Stimulated activated CD4-positive, alpha-beta T cell treated with anti-CD3 and anti-CD28 coated beads, TNF-alpha, amount 100 ng/mL, for 24 hours (primary cell): ENCODE measurements at regions not wholly inside any gene's neighbourhood (a gene's known extent, or its start where the extent isn't known, plus 50 kb on each side); places are given as distances from the start of the nearest gene placed in this dataset.

ENCODE experiments used
- DNase-seq, 3 experiments: peaks; one replicate each; pipeline ENCODE4 v3.0.0-alpha.2; 2020; ENCODE audit warnings: low read depth in 3 of 3

DNA sequence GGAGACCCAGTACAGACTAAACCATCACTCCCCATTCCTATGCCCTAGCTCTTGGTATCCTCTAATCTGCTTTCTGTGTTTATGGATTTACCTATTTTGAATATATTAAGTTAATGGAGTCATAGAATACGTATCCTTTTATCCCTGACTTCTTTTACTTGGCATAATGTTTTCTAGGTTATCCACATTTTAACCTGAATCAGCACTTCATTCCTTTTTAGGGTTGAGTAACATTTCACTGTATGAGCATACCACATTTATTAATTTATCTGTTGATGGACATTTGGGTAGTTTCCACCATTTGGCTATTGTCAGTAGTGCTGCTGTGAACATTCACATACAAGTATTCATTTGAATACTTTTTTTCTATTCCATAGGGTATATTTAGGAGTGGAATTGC is 157.3 kb upstream of the CTNNA2 start:
- no peak for DNase-seq

- no peak for DNase-seq
These were observed 167.9 kb upstream of the REG3A start for GRCh38 chr2:79327460-79327859.

DNA sequence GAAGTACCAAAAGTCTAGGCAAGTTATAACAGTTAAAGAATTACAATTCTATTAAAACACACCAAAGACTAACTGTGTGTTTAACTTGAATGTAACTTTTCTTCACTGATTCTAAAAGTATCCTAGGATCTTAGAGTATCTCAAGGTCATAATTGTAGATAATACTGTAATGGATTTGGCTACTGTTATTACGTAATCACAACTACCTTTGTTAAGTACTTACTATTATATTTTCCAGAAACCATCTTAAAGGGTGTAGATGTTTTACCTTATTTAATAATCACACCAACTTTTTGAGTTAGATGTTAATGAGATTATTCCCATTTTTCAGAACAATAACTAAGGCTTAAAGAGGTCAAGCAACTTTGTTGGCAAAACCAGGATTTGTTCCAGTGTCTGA is 161.3 kb upstream of the REG3A start:
- no peak for DNase-seq

GRCh38 chr2:79294994-79295393 is 135.4 kb upstream of the REG3A start:
- no peak for DNase-seq

DNA sequence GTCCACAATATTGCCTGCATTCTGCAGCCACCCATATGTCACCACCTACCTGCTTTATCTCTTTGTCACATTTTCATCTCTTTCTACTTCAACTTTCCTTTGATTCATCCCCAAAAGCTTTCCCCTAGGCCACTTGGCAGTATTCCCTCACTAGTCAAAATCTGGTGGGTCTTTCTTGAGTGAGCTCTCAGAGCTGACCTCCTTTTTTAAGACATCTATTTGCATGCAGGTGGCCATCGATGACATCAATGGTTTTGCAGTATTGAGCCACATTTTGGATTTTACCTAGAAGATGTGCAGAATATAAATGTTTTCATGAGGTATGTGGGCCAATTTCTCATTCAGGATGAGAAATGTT is 133.4 kb upstream of the REG3A start:
- no peak for DNase-seq

GRCh38 chr2:79292239-79292957 is 132.8 kb upstream of the REG3A start:
- DNase-seq: no peak

- no peak for DNase-seq
These were observed 116.3 kb upstream of the REG3A start for GRCh38 chr2:79275863-79276262.

GRCh38 chr2:79275197-79275596 is 115.6 kb upstream of the REG3A start:
- DNase-seq: no peak

DNA sequence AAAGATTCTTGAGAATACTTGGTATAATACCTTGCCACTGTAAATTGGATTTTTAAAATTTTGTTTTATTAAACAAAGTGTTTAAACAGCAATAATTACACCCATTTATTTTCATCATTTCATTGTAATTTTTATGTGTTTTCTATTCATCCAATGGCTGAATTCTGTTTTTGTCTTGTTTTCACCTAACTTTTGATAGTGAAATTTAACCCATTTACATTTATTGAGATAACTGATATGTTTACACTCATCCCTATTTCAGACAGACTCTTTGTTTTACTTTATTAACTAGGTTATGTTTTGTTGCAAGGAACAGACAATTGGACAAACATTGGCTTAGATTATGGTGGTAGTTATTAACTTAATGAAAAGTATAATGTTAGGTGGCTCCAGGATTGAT is 113.1 kb upstream of the REG3A start:
- DNase-seq: no peak

DNA sequence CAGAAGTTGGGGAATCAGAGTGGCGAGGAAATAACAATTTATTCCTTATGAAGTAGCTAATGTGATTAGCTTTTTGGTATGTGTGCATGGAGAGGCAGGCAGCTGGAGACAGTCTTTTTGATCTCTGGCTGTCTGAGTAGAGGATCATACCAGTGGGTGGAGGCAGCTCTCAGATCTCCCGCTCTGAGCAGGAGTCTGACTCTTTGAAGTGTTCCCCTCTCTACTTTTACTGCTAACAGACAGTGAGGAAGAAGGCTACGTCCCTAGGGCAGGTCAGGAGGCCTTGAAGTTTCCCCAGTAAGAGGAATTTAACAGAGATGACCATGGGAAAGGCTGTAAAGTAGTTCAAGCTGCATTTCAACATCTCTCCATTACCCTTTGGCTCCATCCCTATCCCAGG is 111.9 kb upstream of the REG3A start:
- DNase-seq: no peak

GRCh38 chr2:79260848-79261247 is 101.3 kb upstream of the REG3A start:
- DNase-seq: no peak

DNA sequence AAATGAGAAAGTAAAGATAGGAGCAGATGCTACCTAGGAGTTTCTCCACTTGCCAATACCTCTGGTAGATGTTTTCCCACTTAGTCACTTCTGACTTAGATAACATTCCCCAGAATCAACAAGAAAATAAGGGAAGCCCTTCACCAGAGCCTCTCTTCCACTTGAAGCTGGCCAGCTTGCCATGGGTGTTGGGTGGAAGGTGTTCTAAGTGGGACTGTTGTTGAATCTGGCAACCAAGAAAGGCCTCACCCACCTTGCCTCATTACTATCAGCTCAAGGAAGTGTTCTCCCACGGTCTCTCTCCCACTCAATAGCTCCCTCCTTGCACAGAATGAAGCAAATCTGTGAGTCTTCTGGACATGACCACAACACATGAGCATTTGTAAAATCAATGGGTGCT is 100.4 kb upstream of the REG3A start:
- DNase-seq: no peak

GRCh38 chr2:79259296-79259695 is 99.7 kb upstream of the REG3A start:
- no peak for DNase-seq

DNA sequence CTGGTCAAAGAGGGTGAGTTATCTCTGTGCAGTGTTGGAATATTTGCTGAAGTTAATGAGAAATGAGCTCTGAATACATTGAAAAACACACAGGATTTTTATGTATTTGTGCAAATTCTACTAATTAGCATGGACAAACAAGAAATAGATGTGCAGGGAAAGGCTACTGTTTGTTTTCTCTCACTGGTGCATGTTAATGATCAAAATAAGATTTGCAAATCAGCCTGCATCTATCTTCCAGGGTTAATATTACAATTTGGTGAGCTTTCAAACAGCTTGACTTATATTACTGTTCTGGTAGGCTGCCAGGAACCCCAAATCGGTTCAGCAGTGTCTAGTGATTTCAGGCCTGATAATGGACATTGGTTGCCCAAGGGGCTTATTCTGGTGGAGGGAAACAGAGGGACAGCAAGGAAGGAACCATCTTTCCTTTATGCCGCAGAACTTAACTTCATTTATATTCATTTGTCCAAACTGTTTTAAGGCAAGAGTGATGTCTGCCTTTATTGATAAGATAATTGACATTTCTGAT is 93.8 kb upstream of the REG3A start:
- no peak for DNase-seq

DNA sequence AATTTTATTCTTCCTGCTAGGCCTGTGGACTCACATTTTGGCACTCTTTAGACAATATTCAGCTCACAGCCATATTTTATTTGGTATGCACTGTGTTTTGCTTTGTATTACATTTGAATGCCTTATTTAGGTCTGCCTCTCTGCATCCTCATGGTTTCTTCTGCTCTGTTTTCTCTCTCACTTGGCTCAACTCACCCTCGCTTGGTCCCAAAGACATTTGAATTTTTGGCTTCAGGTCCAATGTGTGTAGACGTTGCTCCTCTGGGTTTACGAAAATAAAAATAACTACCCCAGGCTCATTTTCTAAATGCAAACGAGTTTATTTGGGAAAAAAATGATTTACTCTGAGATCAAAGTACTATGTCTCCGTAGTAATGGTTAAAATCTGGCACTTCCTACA is 91.1 kb upstream of the REG3A start:
- no peak for DNase-seq

- no peak for DNase-seq
These were observed 89.2 kb upstream of the REG3A start for GRCh38 chr2:79248776-79249175.

DNA sequence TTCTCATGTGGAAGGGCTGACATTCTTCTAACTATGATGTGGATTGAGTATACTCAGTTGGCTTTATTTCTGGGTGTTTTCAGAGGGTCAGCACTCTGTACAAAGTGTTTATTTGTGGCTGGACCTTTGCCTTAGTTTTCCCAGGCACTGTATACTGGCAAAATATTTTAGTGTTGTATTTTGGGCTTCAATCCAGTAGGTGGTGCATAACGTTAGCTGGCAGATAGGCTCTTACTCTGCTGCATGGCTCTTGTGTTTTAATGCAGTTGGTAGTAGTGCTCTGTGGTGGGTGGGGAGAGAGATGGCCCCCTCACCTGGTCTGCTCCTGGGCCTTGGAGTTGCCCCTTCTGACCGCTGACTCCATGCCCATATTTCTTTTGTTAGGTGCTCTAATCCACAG is 75.6 kb upstream of the REG3A start:
- no peak for DNase-seq

- no peak for DNase-seq
These were observed 64.0 kb upstream of the REG3A start for GRCh38 chr2:79223539-79223938.

DNA sequence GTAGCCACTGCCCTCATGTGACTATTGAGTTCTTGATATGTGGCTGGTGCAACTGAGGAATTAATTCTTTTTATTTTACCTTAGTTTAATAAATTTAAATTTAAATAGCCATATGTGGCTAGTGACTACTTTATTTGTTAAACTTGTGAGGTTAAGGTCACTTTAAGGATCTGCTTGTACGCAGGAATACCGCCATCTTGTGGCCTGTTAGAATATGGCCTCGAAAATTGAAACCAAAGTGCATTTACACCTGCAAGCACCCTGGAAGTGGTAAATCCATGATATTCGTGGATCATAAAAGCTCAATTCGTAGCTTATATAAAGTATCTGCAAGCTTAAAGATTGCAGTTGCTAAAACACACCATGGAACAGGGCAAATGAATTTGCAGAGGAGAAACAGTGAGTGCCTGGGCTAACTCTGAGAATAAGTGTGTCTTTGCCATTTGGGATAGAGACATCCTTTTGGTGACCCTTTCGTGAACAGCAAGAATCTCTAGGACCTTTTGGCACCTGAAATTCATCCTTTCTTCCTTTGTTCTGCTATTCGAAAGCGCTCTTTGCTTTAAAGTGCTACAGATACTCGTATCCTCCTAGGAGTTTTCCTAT is 59.9 kb upstream of the REG3A start:
- DNase-seq: peak in 1 of 3 experiments; percentile 2

- DNase-seq: no peak
These were observed 50.8 kb upstream of the REG3A start for GRCh38 chr2:79210274-79210917.
